BJ (cell line): ENCODE measurements at regions not wholly inside any gene's neighbourhood (a gene's known extent, or its start where the extent isn't known, plus 50 kb on each side); places are given as distances from the start of the nearest gene placed in this dataset.

ENCODE experiments used
- CTCF ChIA-PET: fragments of 350-600 bp; formaldehyde crosslinking; extraction: SDS; loops from one replicate; lab custom pipeline; 2021; ENCODE audit warnings: antibody characterized with exemption, inconsistent platforms; lab: Yijun Ruan, JAX
- POLR2A ChIA-PET: fragments of 300-600 bp; sonication (Branson Sonifier 250); formaldehyde crosslinking; extraction: SDS; loops from one replicate; lab custom pipeline; 2021; ENCODE audit warnings: antibody characterized with exemption; lab: Charles Lee
- DNase-seq: peaks from one replicate; pipeline ENCODE4 v3.0.0-alpha.2; 2011; ENCODE audit warnings: low read depth
- H3K27me3 ChIP-seq: 2 replicates; pipeline ENCODE4 v1.6.0; 2011; ENCODE audit warnings: low read length; ENCODE audit not compliant: control insufficient read depth, insufficient read depth
- H3K36me3 ChIP-seq: 2 replicates; pipeline ENCODE4 v1.5.1; 2011; ENCODE audit warnings: low read length; ENCODE audit not compliant: control insufficient read depth, insufficient read depth
- H3K4me3 ChIP-seq: 2 replicates; pipeline ENCODE4 v1.5.1; 2011; ENCODE audit warnings: low read depth, mild to moderate bottlenecking, control low read depth, low read length
- TF ChIP-seq, protein P1 (sequence below): IDR thresholded peaks from 2 replicates; pipeline ENCODE4 v1.5.1; 2011; ENCODE audit warnings: low read depth, mild to moderate bottlenecking, control low read depth, inconsistent platforms, low read length, moderate library complexity; ENCODE audit not compliant: insufficient read depth

DNA sequence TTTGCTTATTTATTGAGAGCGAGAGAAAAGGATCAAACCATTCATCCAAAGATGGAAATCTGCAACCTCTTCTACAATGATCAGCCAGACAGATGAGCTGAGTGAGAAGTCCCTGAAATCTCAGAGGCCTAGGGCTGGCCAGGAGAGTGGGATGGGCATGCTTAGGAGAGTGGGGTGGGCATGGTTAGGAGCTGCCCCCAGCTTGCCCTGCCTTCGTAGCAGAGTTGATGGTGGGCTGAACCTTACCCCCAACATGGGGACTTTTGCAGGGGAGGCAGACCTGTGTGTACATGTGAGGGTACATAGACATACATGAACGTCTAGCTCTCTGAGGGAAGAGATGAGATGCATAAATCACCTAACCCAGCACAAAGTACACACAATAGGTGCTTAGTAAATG lies 95.7 kb upstream of the ESRRB start:
- TF ChIP-seq, protein P1, sequence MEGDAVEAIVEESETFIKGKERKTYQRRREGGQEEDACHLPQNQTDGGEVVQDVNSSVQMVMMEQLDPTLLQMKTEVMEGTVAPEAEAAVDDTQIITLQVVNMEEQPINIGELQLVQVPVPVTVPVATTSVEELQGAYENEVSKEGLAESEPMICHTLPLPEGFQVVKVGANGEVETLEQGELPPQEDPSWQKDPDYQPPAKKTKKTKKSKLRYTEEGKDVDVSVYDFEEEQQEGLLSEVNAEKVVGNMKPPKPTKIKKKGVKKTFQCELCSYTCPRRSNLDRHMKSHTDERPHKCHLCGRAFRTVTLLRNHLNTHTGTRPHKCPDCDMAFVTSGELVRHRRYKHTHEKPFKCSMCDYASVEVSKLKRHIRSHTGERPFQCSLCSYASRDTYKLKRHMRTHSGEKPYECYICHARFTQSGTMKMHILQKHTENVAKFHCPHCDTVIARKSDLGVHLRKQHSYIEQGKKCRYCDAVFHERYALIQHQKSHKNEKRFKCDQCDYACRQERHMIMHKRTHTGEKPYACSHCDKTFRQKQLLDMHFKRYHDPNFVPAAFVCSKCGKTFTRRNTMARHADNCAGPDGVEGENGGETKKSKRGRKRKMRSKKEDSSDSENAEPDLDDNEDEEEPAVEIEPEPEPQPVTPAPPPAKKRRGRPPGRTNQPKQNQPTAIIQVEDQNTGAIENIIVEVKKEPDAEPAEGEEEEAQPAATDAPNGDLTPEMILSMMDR = no peak
- DNase-seq = no peak
- no peaks in the 10 kb centered on the region; the same call in 1 of the 2 replicates for H3K27me3 ChIP-seq
- ChIA-PET POLR2A (no interaction called here), CTCF (no interaction called here)
- H3K36me3 ChIP-seq = no peaks in the 10 kb centered on the region
- H3K4me3 ChIP-seq = no peak overlapping the region

DNA sequence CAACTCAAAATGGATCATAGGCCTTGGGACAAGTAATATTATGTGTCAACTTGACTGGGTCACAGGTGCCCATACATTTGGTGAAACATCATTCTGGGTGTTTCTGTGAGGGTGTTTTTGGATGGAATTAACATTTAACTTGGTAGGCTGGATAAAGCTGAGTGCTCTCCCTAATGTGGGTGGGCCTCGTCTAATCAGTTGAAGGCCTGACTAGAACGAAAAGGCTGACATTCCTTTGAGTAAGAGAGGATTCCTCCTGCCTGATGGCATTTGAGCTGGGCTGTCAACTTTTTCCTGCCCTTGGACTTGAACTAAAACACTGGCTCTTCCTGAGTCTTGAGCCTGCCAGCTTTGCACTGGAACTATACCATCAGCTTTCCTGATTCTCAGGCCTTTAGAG lies 93.4 kb upstream of the ESRRB start:
- no peak overlapping the region for H3K4me3 ChIP-seq
- ChIA-PET POLR2A (no interaction called here), CTCF (interaction anchor here (0.9 kb wide), 1 partner anchor 21 kb away, joined by 3 read pairs; no protein-coding TSS in a partner anchor)
- H3K27me3 ChIP-seq = no peaks in the 10 kb centered on the region; the same call in 1 of the 2 replicates
- no peak for DNase-seq
- TF ChIP-seq, protein P1 = no peak
- no peaks in the 10 kb centered on the region for H3K36me3 ChIP-seq

DNA sequence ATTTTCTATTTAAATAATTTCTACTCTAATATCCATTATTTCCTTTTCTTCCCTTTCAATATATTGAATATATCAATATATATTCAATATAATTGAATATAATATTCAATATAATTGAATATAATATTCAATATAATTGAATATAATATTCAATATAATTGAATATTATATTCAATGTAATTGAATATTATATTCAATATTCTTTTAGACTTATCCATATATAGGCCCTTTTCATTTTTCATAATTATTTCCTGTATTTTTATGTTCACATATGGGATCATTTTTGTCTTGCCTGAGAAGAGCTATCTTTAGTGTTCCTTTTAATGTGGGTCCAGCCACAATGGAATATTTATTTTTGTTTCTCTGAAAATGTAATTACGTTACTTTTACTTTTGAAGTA lies 88.9 kb upstream of the ESRRB start:
- Histone ChIP-seq H3K36me3 (no peaks in the 10 kb centered on the region), H3K27me3 (peaks cover 1% of the 10 kb centered on the region; the same call in 1 of the 2 replicates), H3K4me3 (no peak overlapping the region)
- TF ChIP-seq, protein P1 = no peak
- DNase-seq = no peak
- CTCF ChIA-PET = no interaction called here
- POLR2A ChIA-PET = no interaction called here

DNA sequence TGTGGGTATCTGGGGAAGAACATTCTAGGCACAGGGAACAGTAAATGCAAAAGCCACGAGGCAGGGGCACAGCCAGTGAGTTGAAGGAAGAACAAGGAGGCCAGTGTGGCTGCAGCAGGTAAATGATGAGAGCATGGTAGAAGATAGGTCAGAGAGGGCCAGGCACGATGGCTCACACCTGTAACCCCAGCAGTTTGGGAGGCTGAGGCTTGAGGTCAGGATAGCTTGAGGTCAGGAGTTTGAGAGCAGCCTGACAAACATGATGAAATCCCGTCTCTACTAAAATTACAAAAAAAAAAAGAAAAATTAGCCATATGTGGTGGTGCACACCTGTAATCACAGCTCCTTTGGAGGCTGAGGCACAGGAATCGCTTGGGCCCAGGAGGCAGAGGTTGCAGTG lies 86.7 kb upstream of the ESRRB start:
- ChIA-PET POLR2A (no interaction called here), CTCF (no interaction called here)
- no peak for DNase-seq
- TF ChIP-seq, protein P1 = no peak
- H3K36me3 ChIP-seq = no peaks in the 10 kb centered on the region
- H3K27me3 ChIP-seq = peaks cover 1% of the 10 kb centered on the region; the same call in 1 of the 2 replicates
- no peak overlapping the region for H3K4me3 ChIP-seq

DNA sequence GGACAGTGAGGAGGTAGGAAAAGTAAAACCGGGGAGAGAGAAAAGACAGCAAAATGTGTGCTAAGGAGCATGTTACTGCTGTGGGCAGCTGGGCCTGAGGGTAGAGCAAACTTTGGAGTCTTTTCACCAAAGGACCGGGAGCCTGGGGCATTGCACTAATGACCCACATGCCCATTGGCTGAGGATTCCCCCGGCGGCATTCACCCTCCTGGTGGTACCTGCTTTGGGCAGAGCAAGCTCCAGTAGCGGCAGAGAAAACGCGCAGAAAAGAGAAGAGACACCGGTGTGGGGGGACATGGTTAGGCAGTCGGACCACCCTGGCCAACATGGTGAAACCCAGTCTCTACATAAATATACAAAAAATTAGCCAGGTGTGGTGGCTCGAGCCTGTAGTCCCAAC lies 83.4 kb upstream of the ESRRB start:
- Histone ChIP-seq H3K4me3 (no peak overlapping the region), H3K27me3 (peaks cover 1% of the 10 kb centered on the region; the same call in 1 of the 2 replicates), H3K36me3 (no peaks in the 10 kb centered on the region)
- DNase-seq = no peak
- TF ChIP-seq, protein P1 = no peak
- CTCF ChIA-PET = interaction anchor here (0.8 kb wide), 1 partner anchor 15 kb away, joined by 5 read pairs; no protein-coding TSS in a partner anchor
- POLR2A ChIA-PET = no interaction called here
